ENCODE measurements at regions not wholly inside any gene's neighbourhood (a gene's known extent, or its start where the extent isn't known, plus 50 kb on each side); places are given as distances from the start of the nearest gene placed in this dataset.

DNA sequence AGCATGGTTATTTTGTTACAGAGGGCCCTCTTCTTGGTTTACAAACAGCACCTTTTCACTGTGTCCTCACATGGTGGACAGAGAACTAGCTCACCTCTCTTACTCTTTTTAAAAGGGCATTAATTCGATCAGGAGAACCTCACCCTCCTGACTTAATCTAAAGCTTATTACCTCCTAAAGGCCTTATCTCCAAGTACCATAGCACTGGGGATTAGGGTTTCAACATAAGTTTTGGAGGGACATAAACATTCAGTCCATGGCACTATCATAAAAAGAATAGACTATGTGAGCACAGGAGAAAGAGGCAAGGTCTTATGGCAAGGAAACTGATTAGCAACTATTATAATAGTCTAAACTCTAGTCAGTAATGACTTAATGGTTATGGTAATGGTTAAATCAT lies 736.2 kb upstream of the ADGRB3 start (continued):
- TF ChIP-seq, protein P1, sequence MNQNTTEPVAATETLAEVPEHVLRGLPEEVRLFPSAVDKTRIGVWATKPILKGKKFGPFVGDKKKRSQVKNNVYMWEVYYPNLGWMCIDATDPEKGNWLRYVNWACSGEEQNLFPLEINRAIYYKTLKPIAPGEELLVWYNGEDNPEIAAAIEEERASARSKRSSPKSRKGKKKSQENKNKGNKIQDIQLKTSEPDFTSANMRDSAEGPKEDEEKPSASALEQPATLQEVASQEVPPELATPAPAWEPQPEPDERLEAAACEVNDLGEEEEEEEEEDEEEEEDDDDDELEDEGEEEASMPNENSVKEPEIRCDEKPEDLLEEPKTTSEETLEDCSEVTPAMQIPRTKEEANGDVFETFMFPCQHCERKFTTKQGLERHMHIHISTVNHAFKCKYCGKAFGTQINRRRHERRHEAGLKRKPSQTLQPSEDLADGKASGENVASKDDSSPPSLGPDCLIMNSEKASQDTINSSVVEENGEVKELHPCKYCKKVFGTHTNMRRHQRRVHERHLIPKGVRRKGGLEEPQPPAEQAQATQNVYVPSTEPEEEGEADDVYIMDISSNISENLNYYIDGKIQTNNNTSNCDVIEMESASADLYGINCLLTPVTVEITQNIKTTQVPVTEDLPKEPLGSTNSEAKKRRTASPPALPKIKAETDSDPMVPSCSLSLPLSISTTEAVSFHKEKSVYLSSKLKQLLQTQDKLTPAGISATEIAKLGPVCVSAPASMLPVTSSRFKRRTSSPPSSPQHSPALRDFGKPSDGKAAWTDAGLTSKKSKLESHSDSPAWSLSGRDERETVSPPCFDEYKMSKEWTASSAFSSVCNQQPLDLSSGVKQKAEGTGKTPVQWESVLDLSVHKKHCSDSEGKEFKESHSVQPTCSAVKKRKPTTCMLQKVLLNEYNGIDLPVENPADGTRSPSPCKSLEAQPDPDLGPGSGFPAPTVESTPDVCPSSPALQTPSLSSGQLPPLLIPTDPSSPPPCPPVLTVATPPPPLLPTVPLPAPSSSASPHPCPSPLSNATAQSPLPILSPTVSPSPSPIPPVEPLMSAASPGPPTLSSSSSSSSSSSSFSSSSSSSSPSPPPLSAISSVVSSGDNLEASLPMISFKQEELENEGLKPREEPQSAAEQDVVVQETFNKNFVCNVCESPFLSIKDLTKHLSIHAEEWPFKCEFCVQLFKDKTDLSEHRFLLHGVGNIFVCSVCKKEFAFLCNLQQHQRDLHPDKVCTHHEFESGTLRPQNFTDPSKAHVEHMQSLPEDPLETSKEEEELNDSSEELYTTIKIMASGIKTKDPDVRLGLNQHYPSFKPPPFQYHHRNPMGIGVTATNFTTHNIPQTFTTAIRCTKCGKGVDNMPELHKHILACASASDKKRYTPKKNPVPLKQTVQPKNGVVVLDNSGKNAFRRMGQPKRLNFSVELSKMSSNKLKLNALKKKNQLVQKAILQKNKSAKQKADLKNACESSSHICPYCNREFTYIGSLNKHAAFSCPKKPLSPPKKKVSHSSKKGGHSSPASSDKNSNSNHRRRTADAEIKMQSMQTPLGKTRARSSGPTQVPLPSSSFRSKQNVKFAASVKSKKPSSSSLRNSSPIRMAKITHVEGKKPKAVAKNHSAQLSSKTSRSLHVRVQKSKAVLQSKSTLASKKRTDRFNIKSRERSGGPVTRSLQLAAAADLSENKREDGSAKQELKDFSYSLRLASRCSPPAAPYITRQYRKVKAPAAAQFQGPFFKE (tag by site-specific recombination; IDR thresholded peaks at IDR 0.05; ENCODE audit: borderline replicate concordance): no peak
- TF ChIP-seq ZNF302 (tag by site-specific recombination; IDR thresholded peaks at IDR 0.05; ENCODE audit: low read depth) (no peak), ZNF530 (tag by site-specific recombination; IDR thresholded peaks at IDR 0.05; ENCODE audit: low read depth) (no peak), ZNF529 (tag by site-specific recombination; IDR thresholded peaks at IDR 0.05; ENCODE audit: insufficient replicate concordance) (no peak), ZFP41 (tag by site-specific recombination; IDR thresholded peaks at IDR 0.05; ENCODE audit: borderline replicate concordance) (no peak)
- TF ChIP-seq, protein P2, sequence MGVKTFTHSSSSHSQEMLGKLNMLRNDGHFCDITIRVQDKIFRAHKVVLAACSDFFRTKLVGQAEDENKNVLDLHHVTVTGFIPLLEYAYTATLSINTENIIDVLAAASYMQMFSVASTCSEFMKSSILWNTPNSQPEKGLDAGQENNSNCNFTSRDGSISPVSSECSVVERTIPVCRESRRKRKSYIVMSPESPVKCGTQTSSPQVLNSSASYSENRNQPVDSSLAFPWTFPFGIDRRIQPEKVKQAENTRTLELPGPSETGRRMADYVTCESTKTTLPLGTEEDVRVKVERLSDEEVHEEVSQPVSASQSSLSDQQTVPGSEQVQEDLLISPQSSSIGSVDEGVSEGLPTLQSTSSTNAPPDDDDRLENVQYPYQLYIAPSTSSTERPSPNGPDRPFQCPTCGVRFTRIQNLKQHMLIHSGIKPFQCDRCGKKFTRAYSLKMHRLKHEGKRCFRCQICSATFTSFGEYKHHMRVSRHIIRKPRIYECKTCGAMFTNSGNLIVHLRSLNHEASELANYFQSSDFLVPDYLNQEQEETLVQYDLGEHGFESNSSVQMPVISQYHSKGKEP (tag by site-specific recombination; IDR thresholded peaks at IDR 0.05): no peak

DNA sequence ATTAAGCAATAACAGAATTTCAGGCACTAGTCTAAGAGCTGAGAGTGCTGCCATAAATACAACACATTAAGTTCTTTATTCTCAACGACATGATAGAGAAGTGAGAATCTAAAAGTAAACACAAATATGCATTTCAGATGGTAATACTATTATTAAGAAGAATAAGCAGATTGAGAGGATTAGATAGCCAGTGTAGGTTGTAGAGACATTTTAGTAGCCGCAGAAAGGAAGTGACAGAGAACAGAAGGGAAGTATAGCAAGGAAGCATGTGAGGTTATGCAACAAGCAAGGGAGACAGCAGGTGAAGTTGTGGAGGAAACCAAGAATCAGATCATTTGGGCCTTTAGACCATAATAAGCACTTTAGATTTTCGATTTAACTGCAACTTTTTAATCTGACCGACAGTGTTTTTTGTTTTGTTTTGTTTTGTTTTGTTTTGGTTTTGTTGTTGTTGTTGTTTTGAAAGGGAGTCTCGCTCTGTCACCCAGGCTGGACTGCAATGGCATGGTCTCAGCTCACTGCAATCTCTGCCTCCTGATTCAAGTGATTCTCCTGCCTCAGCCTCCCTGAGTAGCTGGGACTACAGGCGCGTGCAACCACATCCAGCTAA lies 737.0 kb upstream of the ADGRB3 start:
- H3K9me3 ChIP-seq (ENCODE audit: control insufficient read depth, insufficient read depth, low read depth, low read length): no peaks in the 10 kb centered on the region
- no peak overlapping the region for H3K27ac ChIP-seq (ENCODE audit: extremely low read depth, low read depth, low read length)
- no peak overlapping the region for H3K4me3 ChIP-seq (ENCODE audit: low read depth, low read length)
- H3K4me1 ChIP-seq (ENCODE audit: control insufficient read depth, insufficient read depth, low read length): no peaks in the 10 kb centered on the region
- H3K36me3 ChIP-seq (ENCODE audit: control insufficient read depth in 2 of 2, insufficient read depth in 1 of 2, low read length in 2 of 2): no peaks in the 10 kb centered on the region
- TF ChIP-seq ZNF16 (tag by site-specific recombination; IDR thresholded peaks at IDR 0.05; ENCODE audit: low read depth) (no peak), FEZF1 (tag by site-specific recombination; IDR thresholded peaks at IDR 0.05) (no peak), PRDM1 (tag by site-specific recombination; IDR thresholded peaks at IDR 0.05) (no peak), ZBTB21 (tag by site-specific recombination; IDR thresholded peaks at IDR 0.05) (no peak), ZFHX2 (tag by site-specific recombination; conservative IDR thresholded peaks at IDR 0.05) (no peak), ZNF670 (tag by site-specific recombination; IDR thresholded peaks at IDR 0.05; ENCODE audit: low read depth) (no peak), ZNF416 (tag by site-specific recombination; IDR thresholded peaks at IDR 0.05) (no peak), MZF1 (tag by site-specific recombination; IDR thresholded peaks at IDR 0.05; ENCODE audit: borderline replicate concordance) (no peak), ZNF585B (tag by site-specific recombination; IDR thresholded peaks at IDR 0.05) (no peak)
- TF ChIP-seq, protein P3, sequence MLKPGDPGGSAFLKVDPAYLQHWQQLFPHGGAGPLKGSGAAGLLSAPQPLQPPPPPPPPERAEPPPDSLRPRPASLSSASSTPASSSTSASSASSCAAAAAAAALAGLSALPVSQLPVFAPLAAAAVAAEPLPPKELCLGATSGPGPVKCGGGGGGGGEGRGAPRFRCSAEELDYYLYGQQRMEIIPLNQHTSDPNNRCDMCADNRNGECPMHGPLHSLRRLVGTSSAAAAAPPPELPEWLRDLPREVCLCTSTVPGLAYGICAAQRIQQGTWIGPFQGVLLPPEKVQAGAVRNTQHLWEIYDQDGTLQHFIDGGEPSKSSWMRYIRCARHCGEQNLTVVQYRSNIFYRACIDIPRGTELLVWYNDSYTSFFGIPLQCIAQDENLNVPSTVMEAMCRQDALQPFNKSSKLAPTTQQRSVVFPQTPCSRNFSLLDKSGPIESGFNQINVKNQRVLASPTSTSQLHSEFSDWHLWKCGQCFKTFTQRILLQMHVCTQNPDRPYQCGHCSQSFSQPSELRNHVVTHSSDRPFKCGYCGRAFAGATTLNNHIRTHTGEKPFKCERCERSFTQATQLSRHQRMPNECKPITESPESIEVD (tag by site-specific recombination; IDR thresholded peaks at IDR 0.05): no peak
- TF ChIP-seq, protein P4, sequence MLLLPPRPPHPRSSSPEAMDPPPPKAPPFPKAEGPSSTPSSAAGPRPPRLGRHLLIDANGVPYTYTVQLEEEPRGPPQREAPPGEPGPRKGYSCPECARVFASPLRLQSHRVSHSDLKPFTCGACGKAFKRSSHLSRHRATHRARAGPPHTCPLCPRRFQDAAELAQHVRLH (tag by site-specific recombination; IDR thresholded peaks at IDR 0.05): no peak
- TF ChIP-seq, protein P5, sequence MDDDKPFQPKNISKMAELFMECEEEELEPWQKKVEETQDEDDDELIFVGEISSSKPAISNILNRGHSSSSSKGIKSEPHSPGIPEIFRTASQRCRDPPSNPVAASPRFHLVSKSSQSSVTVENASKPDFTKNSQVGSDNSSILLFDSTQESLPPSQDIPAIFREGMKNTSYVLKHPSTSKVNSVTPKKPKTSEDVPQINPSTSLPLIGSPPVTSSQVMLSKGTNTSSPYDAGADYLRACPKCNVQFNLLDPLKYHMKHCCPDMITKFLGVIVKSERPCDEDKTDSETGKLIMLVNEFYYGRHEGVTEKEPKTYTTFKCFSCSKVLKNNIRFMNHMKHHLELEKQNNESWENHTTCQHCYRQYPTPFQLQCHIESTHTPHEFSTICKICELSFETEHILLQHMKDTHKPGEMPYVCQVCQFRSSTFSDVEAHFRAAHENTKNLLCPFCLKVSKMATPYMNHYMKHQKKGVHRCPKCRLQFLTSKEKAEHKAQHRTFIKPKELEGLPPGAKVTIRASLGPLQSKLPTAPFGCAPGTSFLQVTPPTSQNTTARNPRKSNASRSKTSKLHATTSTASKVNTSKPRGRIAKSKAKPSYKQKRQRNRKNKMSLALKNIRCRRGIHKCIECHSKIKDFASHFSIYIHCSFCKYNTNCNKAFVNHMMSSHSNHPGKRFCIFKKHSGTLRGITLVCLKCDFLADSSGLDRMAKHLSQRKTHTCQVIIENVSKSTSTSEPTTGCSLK (tag by site-specific recombination; IDR thresholded peaks at IDR 0.05): no peak
- ChIA-PET POLR2A (interaction anchor here (0.7 kb wide), 1 partner anchor 718 kb away, joined by 3 read pairs; no protein-coding TSS in a partner anchor), CTCF (interaction anchor here (0.6 kb wide), 1 partner anchor 36 kb away, joined by 3 read pairs; no protein-coding TSS in a partner anchor)

All from HEK293 (cell line).